ENCODE measurements at regions not wholly inside any gene's neighbourhood (a gene's known extent, or its start where the extent isn't known, plus 50 kb on each side); places are given as distances from the start of the nearest gene placed in this dataset.

DNA sequence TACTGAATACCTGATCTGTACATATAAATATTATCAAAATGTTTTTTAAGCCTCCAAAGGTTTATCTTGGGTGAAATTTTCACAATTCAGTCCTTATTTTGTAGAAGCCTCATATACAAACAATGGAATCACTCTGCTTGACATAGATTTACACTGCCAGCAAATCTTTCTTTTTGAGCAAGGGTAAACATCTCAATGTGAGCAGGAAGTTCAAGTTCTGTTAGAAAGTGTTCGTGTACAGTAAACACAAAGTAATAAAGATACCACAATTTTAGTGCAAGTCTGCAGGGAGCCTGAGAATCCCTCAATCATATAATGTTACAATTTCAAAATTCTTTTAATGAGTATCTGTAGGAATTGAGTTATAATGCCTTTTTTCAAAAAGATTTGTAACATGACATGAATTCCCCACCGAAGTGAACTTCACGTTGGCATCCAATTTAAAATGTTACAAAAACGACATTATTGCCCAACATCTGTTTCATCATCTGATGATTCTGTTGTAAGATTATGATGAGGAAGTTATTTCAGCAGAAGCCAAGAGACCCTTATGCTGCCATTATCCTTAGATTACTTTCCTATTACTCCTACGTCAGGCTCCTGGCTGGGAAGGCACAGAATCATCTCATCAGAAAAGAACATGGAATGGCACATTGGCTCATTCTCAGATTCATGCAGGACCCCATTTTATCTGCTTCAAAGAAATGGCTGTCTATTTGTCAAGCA lies 283.9 kb upstream of the ACVR2A start:
- Histone ChIP-seq H3K4me3 (no peak overlapping the region), H3K4me1 (peaks cover 0 to 10% of the 10 kb centered on the region in 2 donors), H3K27me3 (no peaks in the 10 kb centered on the region), H3K36me3 (no peaks in the 10 kb centered on the region), H3K27ac (no peak overlapping the region), H3K9me3 (no peaks in the 10 kb centered on the region)
- ATAC-seq, result no peak
- intact Hi-C loops (cut with DNase I), result no loop called here
- TF ChIP-seq, protein P1, sequence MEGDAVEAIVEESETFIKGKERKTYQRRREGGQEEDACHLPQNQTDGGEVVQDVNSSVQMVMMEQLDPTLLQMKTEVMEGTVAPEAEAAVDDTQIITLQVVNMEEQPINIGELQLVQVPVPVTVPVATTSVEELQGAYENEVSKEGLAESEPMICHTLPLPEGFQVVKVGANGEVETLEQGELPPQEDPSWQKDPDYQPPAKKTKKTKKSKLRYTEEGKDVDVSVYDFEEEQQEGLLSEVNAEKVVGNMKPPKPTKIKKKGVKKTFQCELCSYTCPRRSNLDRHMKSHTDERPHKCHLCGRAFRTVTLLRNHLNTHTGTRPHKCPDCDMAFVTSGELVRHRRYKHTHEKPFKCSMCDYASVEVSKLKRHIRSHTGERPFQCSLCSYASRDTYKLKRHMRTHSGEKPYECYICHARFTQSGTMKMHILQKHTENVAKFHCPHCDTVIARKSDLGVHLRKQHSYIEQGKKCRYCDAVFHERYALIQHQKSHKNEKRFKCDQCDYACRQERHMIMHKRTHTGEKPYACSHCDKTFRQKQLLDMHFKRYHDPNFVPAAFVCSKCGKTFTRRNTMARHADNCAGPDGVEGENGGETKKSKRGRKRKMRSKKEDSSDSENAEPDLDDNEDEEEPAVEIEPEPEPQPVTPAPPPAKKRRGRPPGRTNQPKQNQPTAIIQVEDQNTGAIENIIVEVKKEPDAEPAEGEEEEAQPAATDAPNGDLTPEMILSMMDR (IDR thresholded peaks at IDR 0.05), result no peak
- DNase-seq, result peak in 2 of 4 donors; percentile 59 to 67

DNA sequence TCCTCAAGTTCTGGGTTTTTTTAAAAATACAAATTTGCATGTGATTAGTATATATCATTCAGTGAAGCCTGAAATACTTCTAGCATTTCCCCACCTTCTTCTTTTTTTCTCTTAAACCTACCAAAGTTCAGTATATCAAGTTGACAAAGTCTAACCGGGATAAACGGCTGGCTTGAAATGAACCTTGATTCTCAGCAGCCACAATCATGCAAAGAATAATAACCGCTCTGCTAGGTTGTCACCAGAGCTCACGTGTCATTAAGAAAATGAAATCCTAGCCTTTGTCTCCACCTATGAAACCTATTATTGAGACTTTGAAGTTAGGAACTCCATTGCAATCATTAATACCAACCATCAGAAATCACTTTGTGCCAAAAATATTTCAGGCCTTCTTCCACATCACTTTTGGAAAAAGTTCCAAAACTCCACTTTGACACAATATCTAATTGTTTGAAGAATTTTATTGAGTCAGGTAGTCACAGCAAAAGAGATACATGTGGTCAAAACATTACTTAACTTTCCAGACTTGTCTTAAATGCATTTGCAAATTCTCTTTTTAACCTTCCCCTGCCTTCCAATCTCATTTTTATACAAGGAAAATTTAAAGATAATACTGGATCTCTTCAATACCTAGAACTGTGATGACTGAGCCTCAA lies 285.6 kb upstream of the ACVR2A start:
- TF ChIP-seq, protein P1 (IDR thresholded peaks at IDR 0.05), result no peak

DNA sequence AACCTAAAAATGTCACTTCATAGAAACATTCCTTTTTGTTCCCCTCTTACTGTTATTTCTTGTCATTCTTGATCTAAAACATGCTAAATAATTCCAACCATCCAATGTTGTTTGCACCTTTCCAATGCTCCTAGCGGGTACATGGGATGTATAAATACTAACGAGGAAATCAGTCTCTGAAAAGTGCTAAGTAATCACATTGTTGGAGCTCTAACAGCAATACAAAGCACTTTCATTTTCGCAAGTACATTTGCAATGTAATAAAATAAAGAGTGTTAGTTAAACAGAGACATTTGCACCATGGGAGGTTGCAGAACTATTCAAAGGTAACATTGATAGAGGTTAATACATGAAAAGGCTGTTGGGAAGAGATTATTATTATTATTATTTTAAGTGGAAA lies 286.2 kb upstream of the ACVR2A start:
- TF ChIP-seq, protein P1 (IDR thresholded peaks at IDR 0.05), result no peak
- DNase-seq, result no peak

More for the DNA sequence above, 285.6 kb upstream of the ACVR2A start:
- Histone ChIP-seq H3K4me1 (peaks cover 0 to 10% of the 10 kb centered on the region in 2 donors), H3K4me3 (no peak overlapping the region), H3K36me3 (no peaks in the 10 kb centered on the region), H3K9me3 (no peaks in the 10 kb centered on the region), H3K27me3 (no peaks in the 10 kb centered on the region), H3K27ac (no peak overlapping the region)
- no peak for ATAC-seq
- intact Hi-C loops (cut with DNase I), result no loop called here
- no peak for DNase-seq

DNA sequence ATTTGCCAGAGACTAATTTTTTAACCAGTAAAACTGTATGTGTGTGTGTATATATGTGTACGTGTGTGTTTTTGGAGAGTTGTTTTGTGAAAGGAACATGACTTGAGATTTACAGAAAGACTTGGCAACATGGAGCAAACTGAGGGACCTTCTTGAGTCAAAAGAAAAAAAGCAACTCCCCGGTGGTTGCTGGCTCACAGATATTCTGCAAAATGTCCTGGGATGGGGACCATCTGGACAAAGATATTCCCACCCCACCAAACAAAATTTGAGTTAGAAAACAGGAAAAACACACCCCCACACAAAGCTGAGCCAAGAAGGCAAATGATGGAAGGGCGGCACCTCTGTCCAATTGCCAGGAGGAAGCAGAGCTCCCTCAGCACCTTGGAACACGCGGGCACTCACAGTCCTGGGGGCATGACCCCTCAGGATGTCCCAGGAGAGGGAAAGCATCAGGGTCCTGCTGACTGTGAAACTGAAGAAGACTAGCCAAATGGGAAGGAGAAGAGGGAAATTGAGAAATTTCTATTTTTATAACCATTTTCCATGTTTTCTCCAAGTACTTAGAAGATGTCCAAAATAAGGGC lies 290.2 kb upstream of the ACVR2A start:
- ATAC-seq (no peak), DNase-seq (no peak)
- intact Hi-C loops (cut with DNase I), result no loop called here
- peaks cover 0 to 10% of the 10 kb centered on the region in 2 donors for H3K4me1 ChIP-seq
- no peak overlapping the region for H3K27ac ChIP-seq
- TF ChIP-seq, protein P1 (IDR thresholded peaks at IDR 0.05), result no peak
- H3K27me3 ChIP-seq, result no peaks in the 10 kb centered on the region
- H3K4me3 ChIP-seq, result no peak overlapping the region
- H3K9me3 ChIP-seq, result no peaks in the 10 kb centered on the region
- H3K36me3 ChIP-seq, result no peaks in the 10 kb centered on the region

More for the DNA sequence above, 286.2 kb upstream of the ACVR2A start:
- Histone ChIP-seq H3K27ac (no peak overlapping the region), H3K36me3 (no peaks in the 10 kb centered on the region), H3K4me3 (no peak overlapping the region), H3K4me1 (peaks cover 0 to 10% of the 10 kb centered on the region in 2 donors), H3K27me3 (no peaks in the 10 kb centered on the region), H3K9me3 (no peaks in the 10 kb centered on the region)
- intact Hi-C loops (cut with DNase I), result no loop called here
- peak; percentile 34 for ATAC-seq

DNA sequence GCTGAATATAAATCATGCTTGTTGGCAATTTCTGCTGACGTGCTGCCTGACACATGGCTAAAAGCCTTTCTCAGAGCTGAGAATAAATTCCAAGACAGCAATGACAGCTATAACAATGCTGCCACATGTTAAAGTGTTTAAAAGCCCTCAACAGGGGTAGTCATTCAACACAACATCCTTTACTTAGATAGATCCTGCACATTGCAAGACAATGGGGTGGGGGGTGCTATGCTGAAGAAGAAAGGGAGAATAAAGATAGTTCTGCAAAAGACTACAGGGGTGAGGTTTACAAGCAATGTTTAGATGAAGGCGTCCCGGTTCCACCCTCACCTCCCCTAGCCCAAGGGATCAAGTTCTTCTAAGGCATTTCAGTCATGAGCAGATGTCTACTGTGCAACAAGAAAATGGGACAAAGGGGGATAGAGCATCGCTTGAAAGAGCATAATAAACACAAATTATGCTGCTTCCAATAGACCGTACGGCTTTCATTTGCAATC lies 291.0 kb upstream of the ACVR2A start:
- no peaks in the 10 kb centered on the region for H3K9me3 ChIP-seq
- TF ChIP-seq, protein P1 (IDR thresholded peaks at IDR 0.05), result no peak
- ATAC-seq, result no peak
- H3K4me1 ChIP-seq, result peaks cover 0 to 5% of the 10 kb centered on the region in 2 donors
- no peaks in the 10 kb centered on the region for H3K27me3 ChIP-seq
- no peak overlapping the region for H3K4me3 ChIP-seq
- no peak overlapping the region for H3K27ac ChIP-seq
- no peak for DNase-seq
- intact Hi-C loops (cut with DNase I), result no loop called here
- no peaks in the 10 kb centered on the region for H3K36me3 ChIP-seq

All from left lung (tissue), 4 donors.